ENCODE measurements at regions not wholly inside any gene's neighbourhood (a gene's known extent, or its start where the extent isn't known, plus 50 kb on each side); places are given as distances from the start of the nearest gene placed in this dataset.

DNA sequence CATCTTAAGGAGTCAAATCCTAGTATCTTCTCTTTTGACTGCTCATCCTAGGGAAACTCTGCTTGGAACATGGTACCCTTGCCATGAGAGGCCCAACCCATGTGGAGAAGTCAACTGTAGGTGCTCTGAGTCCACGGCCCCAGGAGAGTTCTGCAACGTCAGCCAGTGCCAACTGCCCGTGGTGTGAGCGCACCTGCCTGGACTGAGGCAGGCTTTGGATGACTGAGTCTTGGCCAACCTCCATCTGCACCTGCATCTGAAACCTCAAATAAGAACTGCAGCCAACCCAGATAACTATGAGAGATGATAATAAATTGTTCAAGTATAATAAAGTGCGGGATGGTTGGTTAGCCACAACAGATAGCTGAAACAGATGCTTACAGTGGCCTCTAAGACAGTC is 772.0 kb downstream of the TRIML1 start:
- Histone ChIP-seq H3K9me2 (replicated peaks; ENCODE audit: low read length) (no peaks in the 10 kb centered on the region), H3K27me3 (ENCODE audit: low read length) (no peaks in the 10 kb centered on the region), H3K27ac (ENCODE audit: low read length) (no peak overlapping the region), H3K79me2 (ENCODE audit: low read length) (no peaks in the 10 kb centered on the region), H2AFZ (ENCODE audit: low read length) (no peak overlapping the region), H3K9me3 (ENCODE audit: low read length) (no peaks in the 10 kb centered on the region), H3K36me3 (ENCODE audit: low read depth, low read length) (no peaks in the 10 kb centered on the region), H3F3A (ENCODE audit: low read length, unreplicated experiment) (no peaks in the 10 kb centered on the region), H3K4me1 (ENCODE audit: insufficient read depth, low read length) (no peaks in the 10 kb centered on the region), H3K4me3 (ENCODE audit: low read length) (no peak overlapping the region), H3K9ac (ENCODE audit: low read length) (no peak overlapping the region), H4K20me1 (ENCODE audit: low read length) (no peaks in the 10 kb centered on the region), H3K4me2 (ENCODE audit: low read length) (no peak overlapping the region)
- ChIA-PET CTCF (no interaction called here), POLR2A (ENCODE audit: unreplicated experiment) (no interaction called here)
- TF ChIP-seq, protein P1, sequence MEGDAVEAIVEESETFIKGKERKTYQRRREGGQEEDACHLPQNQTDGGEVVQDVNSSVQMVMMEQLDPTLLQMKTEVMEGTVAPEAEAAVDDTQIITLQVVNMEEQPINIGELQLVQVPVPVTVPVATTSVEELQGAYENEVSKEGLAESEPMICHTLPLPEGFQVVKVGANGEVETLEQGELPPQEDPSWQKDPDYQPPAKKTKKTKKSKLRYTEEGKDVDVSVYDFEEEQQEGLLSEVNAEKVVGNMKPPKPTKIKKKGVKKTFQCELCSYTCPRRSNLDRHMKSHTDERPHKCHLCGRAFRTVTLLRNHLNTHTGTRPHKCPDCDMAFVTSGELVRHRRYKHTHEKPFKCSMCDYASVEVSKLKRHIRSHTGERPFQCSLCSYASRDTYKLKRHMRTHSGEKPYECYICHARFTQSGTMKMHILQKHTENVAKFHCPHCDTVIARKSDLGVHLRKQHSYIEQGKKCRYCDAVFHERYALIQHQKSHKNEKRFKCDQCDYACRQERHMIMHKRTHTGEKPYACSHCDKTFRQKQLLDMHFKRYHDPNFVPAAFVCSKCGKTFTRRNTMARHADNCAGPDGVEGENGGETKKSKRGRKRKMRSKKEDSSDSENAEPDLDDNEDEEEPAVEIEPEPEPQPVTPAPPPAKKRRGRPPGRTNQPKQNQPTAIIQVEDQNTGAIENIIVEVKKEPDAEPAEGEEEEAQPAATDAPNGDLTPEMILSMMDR (conservative IDR thresholded peaks at IDR 0.05; ENCODE audit: low read depth, low read length), result no peak
- TF ChIP-seq EZH2 (IDR thresholded peaks at IDR 0.05; ENCODE audit: low read length, unreplicated experiment) (no peak), EZH2phosphoT487 (IDR thresholded peaks at IDR 0.05; ENCODE audit: borderline replicate concordance, low read length) (no peak)
- intact Hi-C loops (cut with micrococcal nuclease), result no loop called here
- no TSS peak for BruUV-seq (replicated peaks)
- no peak for ATAC-seq
- DNase-seq, result no peak

DNA sequence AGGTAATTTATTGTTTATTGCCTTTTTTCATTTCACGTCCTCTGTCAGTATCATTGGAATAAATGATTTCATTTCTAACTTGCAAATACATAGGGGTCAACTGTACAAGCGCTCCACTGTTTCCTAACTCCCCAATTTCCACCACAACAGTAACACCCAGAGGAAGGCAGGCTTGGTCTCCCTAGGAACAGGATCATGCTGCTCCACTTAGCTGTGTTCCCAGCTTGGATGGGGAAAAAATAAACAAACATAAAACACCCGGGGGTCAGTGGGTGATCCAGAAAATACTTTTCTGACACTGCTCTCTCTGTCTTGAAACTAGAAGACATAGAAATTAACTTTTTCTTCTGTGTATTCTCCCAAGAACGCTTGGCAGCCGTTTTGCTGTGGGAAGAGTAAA is 772.5 kb downstream of the TRIML1 start:
- Histone ChIP-seq H3K9me3 (ENCODE audit: low read length) (no peaks in the 10 kb centered on the region), H3K79me2 (ENCODE audit: low read length) (no peaks in the 10 kb centered on the region), H3K9ac (ENCODE audit: low read length) (no peak overlapping the region), H4K20me1 (ENCODE audit: low read length) (no peaks in the 10 kb centered on the region), H3K4me2 (ENCODE audit: low read length) (no peak overlapping the region), H3K27ac (ENCODE audit: low read length) (no peak overlapping the region), H3K4me3 (ENCODE audit: low read length) (no peak overlapping the region), H3F3A (ENCODE audit: low read length, unreplicated experiment) (no peaks in the 10 kb centered on the region), H3K4me1 (ENCODE audit: insufficient read depth, low read length) (no peaks in the 10 kb centered on the region), H2AFZ (ENCODE audit: low read length) (no peak overlapping the region), H3K27me3 (ENCODE audit: low read length) (no peaks in the 10 kb centered on the region), H3K36me3 (ENCODE audit: low read depth, low read length) (no peaks in the 10 kb centered on the region), H3K9me2 (replicated peaks; ENCODE audit: low read length) (no peaks in the 10 kb centered on the region)
- no TSS peak for BruUV-seq (replicated peaks)
- POLR2A ChIA-PET (ENCODE audit: unreplicated experiment), result no interaction called here
- DNase-seq (no peak), ATAC-seq (no peak)
- CTCF ChIA-PET, result no interaction called here
- intact Hi-C loops (cut with micrococcal nuclease), result no loop called here
- TF ChIP-seq EZH2phosphoT487 (IDR thresholded peaks at IDR 0.05; ENCODE audit: borderline replicate concordance, low read length) (no peak), EZH2 (IDR thresholded peaks at IDR 0.05; ENCODE audit: low read length, unreplicated experiment) (no peak)
- TF ChIP-seq, protein P1 (conservative IDR thresholded peaks at IDR 0.05; ENCODE audit: low read depth, low read length), result no peak

DNA sequence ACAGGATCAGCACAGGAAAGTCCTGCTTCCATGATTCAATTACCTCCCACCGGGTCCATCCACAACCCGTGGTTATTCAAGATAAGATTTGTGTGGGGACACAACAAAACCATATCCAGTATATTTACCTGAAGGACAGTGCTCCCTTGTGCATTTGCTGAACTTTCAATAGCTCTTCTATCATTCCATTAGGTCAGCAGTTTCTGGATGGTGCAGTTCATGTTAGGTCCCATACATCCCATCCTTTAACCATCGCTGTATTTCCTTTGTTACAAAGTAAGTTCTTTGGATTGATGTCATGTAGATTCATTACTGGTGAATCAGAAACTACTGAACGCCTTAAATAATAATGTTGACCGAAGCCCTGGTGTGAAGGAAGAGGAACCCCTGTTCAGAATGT is 775.9 kb downstream of the TRIML1 start:
- H3F3A ChIP-seq (ENCODE audit: low read length, unreplicated experiment), result no peaks in the 10 kb centered on the region
- ChIA-PET POLR2A (ENCODE audit: unreplicated experiment) (no interaction called here), CTCF (no interaction called here)
- no peaks in the 10 kb centered on the region for H4K20me1 ChIP-seq (ENCODE audit: low read length)
- H3K9ac ChIP-seq (ENCODE audit: low read length), result no peak overlapping the region
- no peaks in the 10 kb centered on the region for H3K9me3 ChIP-seq (ENCODE audit: low read length)
- no peak overlapping the region for H3K4me3 ChIP-seq (ENCODE audit: low read length)
- no peak overlapping the region for H3K27ac ChIP-seq (ENCODE audit: low read length)
- H3K4me1 ChIP-seq (ENCODE audit: insufficient read depth, low read length), result no peaks in the 10 kb centered on the region
- no peaks in the 10 kb centered on the region for H3K9me2 ChIP-seq (replicated peaks; ENCODE audit: low read length)
- DNase-seq (no peak), ATAC-seq (no peak)
- TF ChIP-seq EZH2 (IDR thresholded peaks at IDR 0.05; ENCODE audit: low read length, unreplicated experiment), result no peak
- TF ChIP-seq EZH2phosphoT487 (IDR thresholded peaks at IDR 0.05; ENCODE audit: borderline replicate concordance, low read length), result no peak
- TF ChIP-seq, protein P1 (conservative IDR thresholded peaks at IDR 0.05; ENCODE audit: low read depth, low read length), result no peak
- H2AFZ ChIP-seq (ENCODE audit: low read length), result no peak overlapping the region
- H3K4me2 ChIP-seq (ENCODE audit: low read length), result no peak overlapping the region
- no peaks in the 10 kb centered on the region for H3K27me3 ChIP-seq (ENCODE audit: low read length)
- no peaks in the 10 kb centered on the region for H3K36me3 ChIP-seq (ENCODE audit: low read depth, low read length)
- no TSS peak for BruUV-seq (replicated peaks)
- intact Hi-C loops (cut with micrococcal nuclease), result no loop called here
- H3K79me2 ChIP-seq (ENCODE audit: low read length), result no peaks in the 10 kb centered on the region

Data from PC-3 (cell line).